Fibroblast of skin of scalp (primary cell): ENCODE measurements at regions not wholly inside any gene's neighbourhood (a gene's known extent, or its start where the extent isn't known, plus 50 kb on each side); places are given as distances from the start of the nearest gene placed in this dataset.

Experiments used
- DNase-seq: peaks from one replicate; pipeline ENCODE4 v3.0.0-alpha.2; 2013

GRCh38 chr5:103345461-103345860 lies 86.9 kb downstream of the MACIR start:
- no peak for DNase-seq

GRCh38 chr5:103340717-103341388 lies 82.3 kb downstream of the MACIR start:
- no peak for DNase-seq

- no peak for DNase-seq
Measured at GRCh38 chr5:103340132-103340531, 81.6 kb downstream of the MACIR start.

GRCh38 chr5:103336941-103337340 lies 78.4 kb downstream of the MACIR start:
- DNase-seq = no peak

GRCh38 chr5:103333376-103333775 lies 74.8 kb downstream of the MACIR start:
- DNase-seq = no peak

- no peak for DNase-seq
Measured at GRCh38 chr5:103330875-103331274, 72.3 kb downstream of the MACIR start.
